Erythroblast (primary cell): ENCODE measurements at regions not wholly inside any gene's neighbourhood (a gene's known extent, or its start where the extent isn't known, plus 50 kb on each side); places are given as distances from the start of the nearest gene placed in this dataset.

ENCODE experiments used
- GATA1 ChIP-seq: IDR thresholded peaks from 2 replicates; pipeline ENCODE4 v1.6.1; 2011; ENCODE audit warnings: low read depth, mild to moderate bottlenecking, control low read depth, low read length, moderate library complexity
- POLR2A ChIP-seq: IDR thresholded peaks from 2 replicates; pipeline ENCODE4 v1.6.1; 2011; ENCODE audit warnings: mild to moderate bottlenecking, low read length

GRCh38 chr22:47446821-47447810 is 684.7 kb downstream of the TBC1D22A start:
- no peak for TF ChIP-seq POLR2A
- TF ChIP-seq GATA1 = no peak
